Peyer's patch (tissue), 4 donors: ENCODE measurements at regions not wholly inside any gene's neighbourhood (a gene's known extent, or its start where the extent isn't known, plus 50 kb on each side); places are given as distances from the start of the nearest gene placed in this dataset.

ENCODE experiments used
- POLR2A ChIP-seq, 2 donors: fragments of 450-650 bp; IDR thresholded peaks; one replicate each; pipeline ENCODE4 v1.5.1; 2017; ENCODE audit warnings: antibody characterized with exemption in 2 of 2, mild to moderate bottlenecking in 2 of 2, moderate library complexity in 2 of 2
- TF ChIP-seq, protein P1 (sequence below), 6 experiments: fragments of 450-650 bp in 4 of 6; fragments of 200-600 bp in 2 of 6; sonication (generic) in 1 of 6; IDR thresholded peaks; one replicate each; pipeline ENCODE4 v1.5.1; 2017 to 2019; ENCODE audit warnings: antibody characterized with exemption in 6 of 6, mild to moderate bottlenecking in 3 of 6, moderate library complexity in 1 of 6

DNA sequence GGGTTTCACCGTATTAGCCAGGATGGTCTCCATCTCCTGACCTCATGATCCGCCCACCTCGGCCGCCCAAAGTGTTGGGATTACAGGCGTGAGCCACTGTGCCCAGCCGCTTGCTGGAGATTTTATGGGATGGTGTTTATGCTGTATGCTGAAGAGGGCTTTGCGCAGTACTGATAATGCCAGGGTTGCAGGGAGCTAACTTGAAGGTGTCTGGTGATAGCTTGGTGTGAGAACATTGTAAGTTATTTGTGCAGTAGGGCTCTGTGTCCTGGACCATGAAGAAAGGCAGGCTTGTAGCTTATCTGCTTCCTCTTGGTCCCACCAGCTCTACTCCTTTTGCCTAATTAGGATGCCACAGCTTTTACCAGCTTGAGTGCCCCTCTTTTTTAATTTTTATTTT, 157.0 kb upstream of the DTNBP1 start:
- TF ChIP-seq, protein P1, sequence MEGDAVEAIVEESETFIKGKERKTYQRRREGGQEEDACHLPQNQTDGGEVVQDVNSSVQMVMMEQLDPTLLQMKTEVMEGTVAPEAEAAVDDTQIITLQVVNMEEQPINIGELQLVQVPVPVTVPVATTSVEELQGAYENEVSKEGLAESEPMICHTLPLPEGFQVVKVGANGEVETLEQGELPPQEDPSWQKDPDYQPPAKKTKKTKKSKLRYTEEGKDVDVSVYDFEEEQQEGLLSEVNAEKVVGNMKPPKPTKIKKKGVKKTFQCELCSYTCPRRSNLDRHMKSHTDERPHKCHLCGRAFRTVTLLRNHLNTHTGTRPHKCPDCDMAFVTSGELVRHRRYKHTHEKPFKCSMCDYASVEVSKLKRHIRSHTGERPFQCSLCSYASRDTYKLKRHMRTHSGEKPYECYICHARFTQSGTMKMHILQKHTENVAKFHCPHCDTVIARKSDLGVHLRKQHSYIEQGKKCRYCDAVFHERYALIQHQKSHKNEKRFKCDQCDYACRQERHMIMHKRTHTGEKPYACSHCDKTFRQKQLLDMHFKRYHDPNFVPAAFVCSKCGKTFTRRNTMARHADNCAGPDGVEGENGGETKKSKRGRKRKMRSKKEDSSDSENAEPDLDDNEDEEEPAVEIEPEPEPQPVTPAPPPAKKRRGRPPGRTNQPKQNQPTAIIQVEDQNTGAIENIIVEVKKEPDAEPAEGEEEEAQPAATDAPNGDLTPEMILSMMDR (IDR thresholded peaks at IDR 0.05), result no peak
- TF ChIP-seq POLR2A (IDR thresholded peaks at IDR 0.05), result no peak
